Omental fat pad (tissue), 3 donors: ENCODE measurements at regions not wholly inside any gene's neighbourhood (a gene's known extent, or its start where the extent isn't known, plus 50 kb on each side); places are given as distances from the start of the nearest gene placed in this dataset.

ENCODE experiments used
- ATAC-seq: fragments of 150-250 bp; one replicate; pipeline ENCODE4 v1.9.1; 2016; ENCODE audit warnings: mild to moderate bottlenecking, moderate library complexity; ENCODE audit not compliant: low FRiP score
- DNase-seq: peaks from one replicate; pipeline ENCODE4 v3.0.0-alpha.2; 2019; ENCODE audit warnings: low spot score
- TF ChIP-seq, protein P1 (sequence below), 3 donors: fragments of 450-650 bp; IDR thresholded peaks; one replicate each; pipeline ENCODE4 v1.5.1; 2016 to 2017; ENCODE audit warnings: antibody characterized with exemption in 3 of 3, mild to moderate bottlenecking in 3 of 3, moderate library complexity in 2 of 3

DNA sequence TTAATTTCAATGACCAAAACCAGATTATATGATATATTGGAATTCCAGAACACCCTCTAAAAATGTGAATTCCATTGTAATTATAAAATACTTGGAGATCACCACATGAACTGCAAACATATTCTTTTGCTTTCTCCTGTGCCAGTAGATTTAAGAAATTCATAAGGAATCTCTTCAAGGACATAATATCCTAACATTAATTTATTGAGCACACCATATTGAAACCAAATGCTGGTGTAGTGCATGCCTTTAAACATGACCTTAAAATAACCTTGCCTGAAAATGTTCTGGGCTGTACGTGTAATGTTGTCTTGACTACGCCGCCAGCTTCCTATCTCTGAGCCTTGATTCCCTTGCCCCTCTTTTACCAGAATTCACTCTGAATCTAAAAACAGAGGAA lies 205.0 kb upstream of the ACTBL2 start:
- TF ChIP-seq, protein P1, sequence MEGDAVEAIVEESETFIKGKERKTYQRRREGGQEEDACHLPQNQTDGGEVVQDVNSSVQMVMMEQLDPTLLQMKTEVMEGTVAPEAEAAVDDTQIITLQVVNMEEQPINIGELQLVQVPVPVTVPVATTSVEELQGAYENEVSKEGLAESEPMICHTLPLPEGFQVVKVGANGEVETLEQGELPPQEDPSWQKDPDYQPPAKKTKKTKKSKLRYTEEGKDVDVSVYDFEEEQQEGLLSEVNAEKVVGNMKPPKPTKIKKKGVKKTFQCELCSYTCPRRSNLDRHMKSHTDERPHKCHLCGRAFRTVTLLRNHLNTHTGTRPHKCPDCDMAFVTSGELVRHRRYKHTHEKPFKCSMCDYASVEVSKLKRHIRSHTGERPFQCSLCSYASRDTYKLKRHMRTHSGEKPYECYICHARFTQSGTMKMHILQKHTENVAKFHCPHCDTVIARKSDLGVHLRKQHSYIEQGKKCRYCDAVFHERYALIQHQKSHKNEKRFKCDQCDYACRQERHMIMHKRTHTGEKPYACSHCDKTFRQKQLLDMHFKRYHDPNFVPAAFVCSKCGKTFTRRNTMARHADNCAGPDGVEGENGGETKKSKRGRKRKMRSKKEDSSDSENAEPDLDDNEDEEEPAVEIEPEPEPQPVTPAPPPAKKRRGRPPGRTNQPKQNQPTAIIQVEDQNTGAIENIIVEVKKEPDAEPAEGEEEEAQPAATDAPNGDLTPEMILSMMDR (IDR thresholded peaks at IDR 0.05): no peak
- ATAC-seq (no peak), DNase-seq (no peak)

DNA sequence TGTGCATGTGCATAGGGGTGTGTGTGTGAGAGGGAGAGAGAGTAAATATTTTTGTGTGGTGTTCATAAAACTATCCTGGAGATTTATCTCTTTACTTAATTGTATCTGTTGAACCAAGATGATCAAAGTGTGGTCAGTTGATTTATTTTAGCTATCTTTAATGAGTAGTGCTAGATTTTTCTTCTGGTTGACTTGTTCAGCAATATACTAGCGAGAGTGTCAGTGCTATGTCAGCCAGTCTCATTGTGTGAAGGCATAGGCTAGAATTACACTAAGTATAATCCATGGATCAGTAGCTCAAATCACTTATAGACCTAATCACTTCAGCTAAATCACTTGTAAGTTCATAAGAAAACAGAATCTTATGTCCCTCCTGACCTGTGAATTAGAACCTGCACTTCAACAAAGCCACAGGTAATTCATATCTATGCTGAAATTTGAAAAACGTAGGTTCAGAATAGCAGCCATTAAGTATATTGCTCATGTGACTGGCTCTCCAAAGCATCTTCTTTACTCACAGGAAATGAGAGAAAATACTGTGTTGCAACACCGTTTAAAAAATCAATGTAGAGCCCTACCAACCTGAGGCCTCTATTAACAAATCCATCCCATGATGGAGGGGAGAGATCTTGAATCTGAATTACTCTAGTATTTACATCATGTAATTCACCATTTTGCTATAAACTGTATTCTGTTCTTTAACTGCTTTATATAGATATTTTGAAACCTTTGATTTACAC lies 203.1 kb upstream of the ACTBL2 start:
- TF ChIP-seq, protein P1 (IDR thresholded peaks at IDR 0.05): no peak
- DNase-seq: no peak
- no peak for ATAC-seq

DNA sequence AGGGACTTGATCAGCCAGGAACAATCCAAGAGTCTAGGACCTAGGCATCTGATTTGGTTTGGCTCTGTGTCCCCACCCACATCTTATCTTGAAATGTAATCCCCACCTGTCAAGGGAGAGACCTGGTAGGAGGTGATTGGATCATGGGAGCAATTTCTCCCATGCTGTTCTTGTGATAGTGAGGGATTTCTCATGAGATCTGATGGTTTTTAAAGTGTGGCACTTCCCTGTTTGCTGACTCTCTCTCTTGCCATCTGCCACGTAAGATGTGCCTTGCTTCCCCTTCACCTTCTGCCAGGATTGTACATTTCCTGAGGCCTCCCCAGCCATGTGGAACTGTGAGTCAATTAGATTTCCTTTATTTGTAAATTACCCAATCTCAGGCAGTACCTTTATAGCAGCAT lies 201.7 kb upstream of the ACTBL2 start:
- ATAC-seq: no peak
- TF ChIP-seq, protein P1 (IDR thresholded peaks at IDR 0.05): no peak

DNA sequence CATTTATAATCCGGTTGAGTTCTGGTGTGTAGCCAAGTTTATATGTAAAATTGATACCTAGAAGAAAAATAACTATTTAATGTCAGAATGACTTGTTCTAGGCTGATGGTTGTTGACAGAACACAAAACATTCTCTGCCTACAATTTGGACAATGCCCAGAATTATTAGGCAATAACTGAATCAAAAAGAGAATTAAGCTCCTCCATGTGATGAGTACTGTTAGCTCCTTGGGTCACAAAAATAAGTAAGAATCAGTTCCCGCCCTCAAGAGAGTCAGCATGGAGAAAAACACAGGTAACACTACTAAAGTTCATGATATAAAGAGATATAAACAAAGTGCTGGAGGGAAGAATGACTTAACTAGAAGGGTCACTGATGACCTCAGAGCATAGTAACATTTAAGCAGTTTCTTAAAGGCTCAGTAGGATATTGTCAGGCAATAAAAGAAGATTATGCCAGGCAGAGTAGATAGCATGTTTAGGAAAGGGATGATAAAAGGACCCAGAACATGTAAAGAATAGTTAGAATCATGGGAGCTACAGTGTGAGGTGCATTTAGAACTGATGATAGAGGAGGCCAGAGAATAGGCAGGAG lies 200.5 kb upstream of the ACTBL2 start:
- ATAC-seq: peak; percentile 65
- DNase-seq: no peak
- TF ChIP-seq, protein P1 (IDR thresholded peaks at IDR 0.05): no peak

More for the DNA sequence above, 201.7 kb upstream of the ACTBL2 start:
- DNase-seq: no peak

DNA sequence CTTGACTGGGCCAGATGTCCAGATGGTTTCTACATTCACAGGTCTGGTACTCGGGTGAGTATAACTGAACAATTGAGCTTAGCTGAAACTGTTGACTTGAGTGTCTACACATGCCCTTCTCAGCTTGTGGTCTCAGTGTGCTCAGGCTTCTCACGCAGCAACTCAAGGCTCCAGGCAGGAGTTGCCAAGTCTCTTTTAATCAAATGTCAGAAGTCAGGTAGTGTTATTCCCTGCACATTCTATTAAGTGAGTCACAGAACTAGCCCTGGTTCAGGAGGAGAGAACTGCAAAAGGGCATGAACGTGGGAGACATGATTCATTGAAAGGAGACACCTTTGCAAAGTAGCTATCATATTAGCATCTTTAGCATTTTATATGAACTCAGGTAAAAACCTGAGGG lies 199.3 kb upstream of the ACTBL2 start:
- TF ChIP-seq, protein P1 (IDR thresholded peaks at IDR 0.05): no peak
- ATAC-seq (peak; percentile 49), DNase-seq (no peak)

DNA sequence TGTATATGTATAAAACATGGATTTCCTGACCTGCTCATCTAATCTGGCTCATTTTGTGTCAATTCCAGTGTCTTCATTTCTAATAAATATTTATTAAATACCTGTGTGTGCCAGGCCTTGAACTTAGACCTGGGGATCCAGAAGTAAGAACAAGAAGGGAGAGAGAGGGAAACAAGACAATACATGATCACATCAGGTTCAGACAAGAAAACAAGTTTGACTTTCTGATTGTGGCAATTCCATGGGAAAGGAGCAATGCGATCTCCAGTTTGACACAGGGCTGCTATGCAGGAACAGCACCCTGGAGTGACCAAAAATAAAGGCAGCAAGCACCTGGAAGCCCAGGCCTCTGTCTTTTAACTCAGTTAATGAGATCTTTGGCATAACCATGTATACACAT lies 198.1 kb upstream of the ACTBL2 start:
- ATAC-seq: no peak
- no peak for DNase-seq
- TF ChIP-seq, protein P1 (IDR thresholded peaks at IDR 0.05): no peak

DNA sequence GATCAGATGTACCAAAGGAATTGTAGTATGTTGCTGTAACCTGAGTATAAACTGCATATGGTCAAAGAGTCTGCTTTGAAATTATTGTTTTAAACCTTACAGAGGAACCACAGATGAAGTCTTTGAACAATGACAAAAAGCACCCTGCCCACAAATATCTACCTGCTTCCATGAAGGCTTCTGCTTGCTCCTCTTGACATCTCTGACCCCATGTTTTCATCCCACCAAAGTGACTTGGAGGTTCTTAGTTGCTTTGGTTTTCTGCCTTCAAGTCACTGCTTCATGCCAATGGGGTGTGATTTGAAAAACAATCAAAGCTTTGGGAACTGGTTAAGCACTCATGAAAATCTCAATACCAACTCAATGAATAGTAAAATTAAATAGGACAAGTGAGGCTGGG lies 194.6 kb upstream of the ACTBL2 start:
- no peak for DNase-seq
- TF ChIP-seq, protein P1 (IDR thresholded peaks at IDR 0.05): no peak
- no peak for ATAC-seq
